ENCODE measurements at regions not wholly inside any gene's neighbourhood (a gene's known extent, or its start where the extent isn't known, plus 50 kb on each side); places are given as distances from the start of the nearest gene placed in this dataset.

DNA sequence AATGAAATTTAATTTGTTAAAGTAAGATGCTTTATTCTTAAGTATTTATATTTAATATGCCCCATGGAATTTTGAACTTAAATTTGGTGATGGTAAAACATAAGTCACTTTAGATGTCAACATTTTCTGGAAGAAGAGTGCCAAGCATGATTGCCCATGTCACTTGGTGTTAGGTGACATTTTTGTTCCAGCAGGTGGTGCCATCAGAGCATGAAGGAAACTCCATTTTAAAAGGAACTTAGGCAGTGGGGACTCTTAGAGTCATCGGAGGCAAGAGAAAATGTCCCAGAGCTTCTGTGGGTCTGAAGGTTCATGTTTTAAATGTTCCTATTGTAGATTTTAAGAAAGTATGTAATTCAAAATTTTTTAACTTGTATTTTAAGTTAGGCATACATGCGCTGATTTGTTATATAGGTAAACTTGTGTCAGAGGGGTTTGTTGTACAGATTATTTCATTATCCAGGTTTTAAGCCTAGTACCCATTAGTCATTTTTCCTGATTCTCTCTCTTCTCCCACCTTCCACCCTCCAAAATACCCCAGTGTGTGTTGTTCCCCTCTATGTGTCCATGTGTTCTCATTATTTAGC, 789.3 kb downstream of the SEMA5A start:
- no peaks in the 10 kb centered on the region for H3K4me1 ChIP-seq (ENCODE audit: control insufficient read depth, insufficient read depth, low read length, unreplicated experiment)
- H3K27ac ChIP-seq (ENCODE audit: low read depth, low read length), result no peak overlapping the region
- no peaks in the 10 kb centered on the region for H3K27me3 ChIP-seq (ENCODE audit: insufficient read depth, low read length)
- no peak overlapping the region for H3K4me3 ChIP-seq (ENCODE audit: low read depth, low read length)
- no peaks in the 10 kb centered on the region for H3K36me3 ChIP-seq (ENCODE audit: insufficient read depth, low read length)
- H2AFZ ChIP-seq (ENCODE audit: low read length, unreplicated experiment), result no peak overlapping the region
- no peaks in the 10 kb centered on the region for H3K79me2 ChIP-seq (ENCODE audit: control insufficient read depth, insufficient read depth, low read length, unreplicated experiment)

DNA sequence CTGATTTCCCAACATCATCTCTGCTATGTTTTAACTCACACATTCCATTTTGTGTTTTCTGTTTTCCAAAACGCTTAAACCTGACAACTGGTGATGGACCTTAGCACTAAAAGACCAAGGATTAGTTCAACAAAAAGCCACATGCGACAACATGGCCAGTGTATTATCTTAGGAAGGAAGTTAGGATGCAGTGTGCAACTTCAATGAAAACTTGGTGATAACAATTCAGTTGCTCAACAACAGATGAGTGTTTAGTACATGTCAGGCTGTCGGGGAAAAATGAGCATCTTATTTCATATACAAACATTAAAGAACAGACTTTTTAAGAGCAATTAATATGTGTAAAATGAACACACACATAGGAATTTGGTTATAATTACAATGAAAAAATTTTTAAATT, 780.0 kb downstream of the SEMA5A start:
- no peak overlapping the region for H3K4me3 ChIP-seq (ENCODE audit: low read depth, low read length)
- no peak overlapping the region for H3K27ac ChIP-seq (ENCODE audit: low read depth, low read length)
- no peaks in the 10 kb centered on the region for H3K36me3 ChIP-seq (ENCODE audit: insufficient read depth, low read length)
- no peaks in the 10 kb centered on the region for H3K27me3 ChIP-seq (ENCODE audit: insufficient read depth, low read length)
- no peaks in the 10 kb centered on the region for H3K4me1 ChIP-seq (ENCODE audit: control insufficient read depth, insufficient read depth, low read length, unreplicated experiment)
- H3K79me2 ChIP-seq (ENCODE audit: control insufficient read depth, insufficient read depth, low read length, unreplicated experiment), result no peaks in the 10 kb centered on the region
- H2AFZ ChIP-seq (ENCODE audit: low read length, unreplicated experiment), result no peak overlapping the region

DNA sequence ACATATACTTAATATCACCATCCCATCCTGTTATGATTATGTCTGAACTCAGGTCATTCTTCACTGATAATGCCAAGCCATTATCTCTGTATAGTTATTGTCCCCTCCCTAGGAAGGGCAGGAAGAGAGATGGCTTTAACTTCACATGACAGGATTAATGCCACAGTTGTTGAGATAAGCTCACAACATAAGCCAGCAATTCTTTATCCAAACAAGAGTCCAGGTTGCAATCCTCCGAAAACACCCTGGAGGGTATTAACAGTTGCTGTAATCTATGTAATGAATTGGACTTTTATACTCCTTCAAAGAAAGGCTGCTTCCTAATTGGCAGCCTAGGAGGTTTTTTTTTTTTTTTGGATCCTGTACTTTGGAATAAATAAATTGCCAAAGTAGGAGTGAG, 779.4 kb downstream of the SEMA5A start:
- Histone ChIP-seq H3K27ac (ENCODE audit: low read depth, low read length) (no peak overlapping the region), H3K4me3 (ENCODE audit: low read depth, low read length) (no peak overlapping the region), H3K36me3 (ENCODE audit: insufficient read depth, low read length) (no peaks in the 10 kb centered on the region), H3K27me3 (ENCODE audit: insufficient read depth, low read length) (no peaks in the 10 kb centered on the region), H3K4me1 (ENCODE audit: control insufficient read depth, insufficient read depth, low read length, unreplicated experiment) (no peaks in the 10 kb centered on the region), H3K79me2 (ENCODE audit: control insufficient read depth, insufficient read depth, low read length, unreplicated experiment) (no peaks in the 10 kb centered on the region), H2AFZ (ENCODE audit: low read length, unreplicated experiment) (no peak overlapping the region)

DNA sequence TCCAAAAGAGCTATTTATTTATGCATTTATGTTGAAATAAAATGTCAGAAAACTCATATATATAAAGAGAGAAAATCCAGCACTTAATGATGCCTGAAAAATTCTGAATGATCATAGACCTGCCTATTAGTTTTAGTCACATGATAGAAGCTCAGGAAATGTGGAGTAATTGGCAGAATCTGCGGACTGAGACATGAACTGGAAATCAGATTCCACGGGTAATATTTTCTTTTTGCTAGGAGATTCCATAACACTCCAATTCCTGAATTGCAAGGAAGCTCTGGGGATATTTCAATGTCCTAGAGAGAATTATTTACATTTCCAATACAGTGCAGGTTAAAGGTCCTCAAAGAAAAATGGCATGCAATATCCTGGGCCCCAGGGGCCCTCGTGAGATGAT, 778.8 kb downstream of the SEMA5A start:
- no peaks in the 10 kb centered on the region for H3K27me3 ChIP-seq (ENCODE audit: insufficient read depth, low read length)

DNA sequence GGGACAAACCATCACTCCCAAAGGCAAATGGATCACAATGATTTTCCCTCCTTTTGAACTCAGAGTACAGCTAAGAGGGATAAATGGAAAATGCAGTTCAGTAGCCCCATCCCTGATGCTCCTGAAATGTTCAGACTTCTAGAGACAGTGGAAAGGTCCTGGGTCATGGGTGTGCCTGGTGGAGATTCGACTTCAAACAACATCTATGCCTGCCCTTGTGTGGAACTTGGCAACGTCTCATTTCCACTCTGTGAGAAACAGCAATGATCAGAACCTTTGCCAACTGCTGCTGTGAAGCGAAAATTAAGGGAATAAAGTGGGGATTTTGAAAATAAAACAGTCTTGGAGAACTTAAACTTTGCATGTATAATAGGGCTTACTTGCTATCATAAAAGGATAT, 778.1 kb downstream of the SEMA5A start:
- no peak overlapping the region for H3K27ac ChIP-seq (ENCODE audit: low read depth, low read length)
- no peak overlapping the region for H3K4me3 ChIP-seq (ENCODE audit: low read depth, low read length)
- no peaks in the 10 kb centered on the region for H3K27me3 ChIP-seq (ENCODE audit: insufficient read depth, low read length)
- no peaks in the 10 kb centered on the region for H3K79me2 ChIP-seq (ENCODE audit: control insufficient read depth, insufficient read depth, low read length, unreplicated experiment)
- no peaks in the 10 kb centered on the region for H3K36me3 ChIP-seq (ENCODE audit: insufficient read depth, low read length)
- no peak overlapping the region for H2AFZ ChIP-seq (ENCODE audit: low read length, unreplicated experiment)
- no peaks in the 10 kb centered on the region for H3K4me1 ChIP-seq (ENCODE audit: control insufficient read depth, insufficient read depth, low read length, unreplicated experiment)

More for the DNA sequence above, 778.8 kb downstream of the SEMA5A start:
- H3K4me3 ChIP-seq (ENCODE audit: low read depth, low read length), result no peak overlapping the region
- no peak overlapping the region for H2AFZ ChIP-seq (ENCODE audit: low read length, unreplicated experiment)
- H3K36me3 ChIP-seq (ENCODE audit: insufficient read depth, low read length), result no peaks in the 10 kb centered on the region
- no peaks in the 10 kb centered on the region for H3K4me1 ChIP-seq (ENCODE audit: control insufficient read depth, insufficient read depth, low read length, unreplicated experiment)
- H3K27ac ChIP-seq (ENCODE audit: low read depth, low read length), result no peak overlapping the region
- H3K79me2 ChIP-seq (ENCODE audit: control insufficient read depth, insufficient read depth, low read length, unreplicated experiment), result no peaks in the 10 kb centered on the region

DNA sequence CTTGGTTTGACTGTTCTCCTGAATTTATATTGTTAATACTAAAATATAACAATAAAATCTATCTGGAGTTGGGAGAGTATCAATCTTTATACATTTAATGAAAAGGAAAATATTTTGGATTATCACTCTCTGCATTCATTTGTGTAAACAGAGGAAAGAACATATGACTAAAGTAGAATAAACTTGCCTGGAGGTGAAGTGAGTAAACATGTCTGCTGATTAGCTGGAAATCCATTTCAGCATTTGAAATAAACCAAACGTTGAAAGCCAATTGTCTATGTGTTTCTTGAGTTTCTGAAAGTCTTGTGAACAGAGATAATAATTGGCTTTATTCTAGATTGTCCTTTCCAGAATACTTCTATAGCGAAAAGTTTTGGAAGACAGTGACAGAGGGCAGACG, 776.2 kb downstream of the SEMA5A start:
- no peaks in the 10 kb centered on the region for H3K27me3 ChIP-seq (ENCODE audit: insufficient read depth, low read length)
- H3K4me1 ChIP-seq (ENCODE audit: control insufficient read depth, insufficient read depth, low read length, unreplicated experiment), result no peaks in the 10 kb centered on the region

DNA sequence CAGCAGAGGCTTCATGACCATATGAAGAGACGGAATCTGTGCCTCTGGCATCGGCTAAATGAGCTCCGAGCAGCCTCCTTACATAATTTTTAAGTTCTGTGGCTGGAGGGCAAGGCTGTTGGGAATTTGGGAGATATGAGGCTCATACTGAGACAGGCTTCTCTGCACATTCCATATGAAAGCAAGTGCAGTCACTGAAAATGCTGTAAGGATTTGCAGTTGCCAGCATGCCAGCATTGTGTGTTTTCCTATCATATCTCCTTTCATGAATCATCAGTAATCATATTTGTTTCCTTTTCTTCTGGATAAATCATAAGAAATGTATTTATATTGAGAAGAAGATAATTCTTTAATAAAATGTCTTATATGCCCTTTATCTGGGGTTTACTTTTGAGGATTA, 775.4 kb downstream of the SEMA5A start:
- Histone ChIP-seq H3K4me3 (ENCODE audit: low read depth, low read length) (no peak overlapping the region), H3K36me3 (ENCODE audit: insufficient read depth, low read length) (no peaks in the 10 kb centered on the region), H3K79me2 (ENCODE audit: control insufficient read depth, insufficient read depth, low read length, unreplicated experiment) (no peaks in the 10 kb centered on the region), H3K4me1 (ENCODE audit: control insufficient read depth, insufficient read depth, low read length, unreplicated experiment) (no peaks in the 10 kb centered on the region), H2AFZ (ENCODE audit: low read length, unreplicated experiment) (no peak overlapping the region), H3K27ac (ENCODE audit: low read depth, low read length) (no peak overlapping the region; the same call in 1 of the 2 replicates), H3K27me3 (ENCODE audit: insufficient read depth, low read length) (no peaks in the 10 kb centered on the region)

More for the DNA sequence above, 776.2 kb downstream of the SEMA5A start:
- Histone ChIP-seq H3K27ac (ENCODE audit: low read depth, low read length) (no peak overlapping the region), H3K4me3 (ENCODE audit: low read depth, low read length) (no peak overlapping the region), H3K36me3 (ENCODE audit: insufficient read depth, low read length) (no peaks in the 10 kb centered on the region), H3K79me2 (ENCODE audit: control insufficient read depth, insufficient read depth, low read length, unreplicated experiment) (no peaks in the 10 kb centered on the region), H2AFZ (ENCODE audit: low read length, unreplicated experiment) (no peak overlapping the region)

DNA sequence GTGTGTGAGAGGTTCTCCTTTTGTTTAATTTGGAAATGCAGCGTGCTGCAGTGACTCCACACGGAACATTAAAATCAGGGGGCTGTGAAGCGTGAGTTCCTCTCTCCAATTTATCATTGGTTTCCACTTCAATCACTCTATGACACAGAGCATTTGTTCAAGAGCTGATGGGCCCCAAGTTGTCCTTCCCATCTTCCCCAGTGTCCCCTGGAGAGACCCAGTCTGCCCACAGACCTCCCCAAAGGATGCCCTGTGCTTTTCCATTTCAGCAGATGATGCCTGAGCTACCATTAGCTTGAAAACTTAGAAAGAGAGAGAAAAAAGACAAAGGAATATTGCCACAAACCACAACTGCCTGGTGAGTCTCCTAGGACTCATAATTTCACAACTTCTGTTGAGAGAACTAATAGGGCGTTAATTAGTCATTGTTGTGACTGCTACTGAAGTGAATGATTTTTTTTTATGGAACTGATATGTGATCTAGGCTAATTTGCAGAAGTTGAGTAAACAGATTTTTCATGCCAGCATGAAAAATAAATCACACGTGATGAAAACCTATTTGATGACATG, 772.7 kb downstream of the SEMA5A start:
- no peak overlapping the region for H3K4me3 ChIP-seq (ENCODE audit: low read depth, low read length)
- H3K27me3 ChIP-seq (ENCODE audit: insufficient read depth, low read length), result no peaks in the 10 kb centered on the region
- no peak overlapping the region for H3K27ac ChIP-seq (ENCODE audit: low read depth, low read length)

DNA sequence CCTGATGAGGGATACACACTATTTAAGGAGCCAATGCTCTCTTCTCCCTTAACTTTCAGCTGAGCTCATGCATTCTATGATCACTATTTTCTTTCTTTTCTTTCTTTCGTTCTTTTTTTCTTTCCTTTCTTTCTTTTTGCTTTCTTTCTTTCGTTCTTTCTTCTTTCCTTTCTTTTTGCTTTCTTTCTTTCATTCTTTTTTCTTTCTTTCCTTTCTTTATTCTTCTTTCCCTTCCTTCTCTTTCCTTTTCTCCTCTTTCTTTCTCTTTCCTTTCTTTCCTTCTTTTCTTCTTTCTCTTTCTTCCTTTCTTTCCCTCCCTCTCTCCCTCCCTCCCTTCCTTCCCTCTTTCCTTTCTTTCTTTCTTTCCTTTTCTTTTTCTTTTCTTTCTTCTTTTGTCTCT, 761.2 kb downstream of the SEMA5A start:
- Histone ChIP-seq H2AFZ (ENCODE audit: low read length, unreplicated experiment) (no peak overlapping the region), H3K4me1 (ENCODE audit: control insufficient read depth, insufficient read depth, low read length, unreplicated experiment) (peaks cover 9% of the 10 kb centered on the region), H3K79me2 (ENCODE audit: control insufficient read depth, insufficient read depth, low read length, unreplicated experiment) (no peaks in the 10 kb centered on the region), H3K4me3 (ENCODE audit: low read depth, low read length) (no peak overlapping the region), H3K36me3 (ENCODE audit: insufficient read depth, low read length) (no peaks in the 10 kb centered on the region), H3K27me3 (ENCODE audit: insufficient read depth, low read length) (no peaks in the 10 kb centered on the region), H3K27ac (ENCODE audit: low read depth, low read length) (no peak overlapping the region)

More for the DNA sequence above, 772.7 kb downstream of the SEMA5A start:
- Histone ChIP-seq H3K36me3 (ENCODE audit: insufficient read depth, low read length) (no peaks in the 10 kb centered on the region), H2AFZ (ENCODE audit: low read length, unreplicated experiment) (no peak overlapping the region), H3K79me2 (ENCODE audit: control insufficient read depth, insufficient read depth, low read length, unreplicated experiment) (no peaks in the 10 kb centered on the region), H3K4me1 (ENCODE audit: control insufficient read depth, insufficient read depth, low read length, unreplicated experiment) (no peaks in the 10 kb centered on the region)

DNA sequence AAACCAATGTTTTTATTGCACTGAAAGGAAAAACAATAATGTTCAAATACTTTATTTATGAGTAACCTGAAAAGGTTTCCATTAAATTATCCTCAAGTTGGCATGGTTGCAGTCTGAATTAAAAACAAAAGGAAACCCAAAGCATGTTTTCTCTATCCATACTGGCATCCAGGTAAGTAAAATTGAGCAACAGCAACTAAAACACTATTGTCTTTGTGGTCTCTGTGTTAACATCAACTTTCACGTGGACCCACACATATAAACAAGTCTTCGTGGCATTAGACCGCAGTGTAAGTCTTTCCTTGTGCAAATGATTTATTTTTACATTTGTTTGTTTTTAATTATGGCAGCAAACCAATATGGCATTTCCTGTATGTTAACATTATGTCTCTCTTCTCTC, 757.6 kb downstream of the SEMA5A start:
- no peak overlapping the region for H2AFZ ChIP-seq (ENCODE audit: low read length, unreplicated experiment)
- H3K27ac ChIP-seq (ENCODE audit: low read depth, low read length), result no peak overlapping the region
- no peaks in the 10 kb centered on the region for H3K27me3 ChIP-seq (ENCODE audit: insufficient read depth, low read length)
- H3K79me2 ChIP-seq (ENCODE audit: control insufficient read depth, insufficient read depth, low read length, unreplicated experiment), result no peaks in the 10 kb centered on the region
- H3K4me1 ChIP-seq (ENCODE audit: control insufficient read depth, insufficient read depth, low read length, unreplicated experiment), result peaks cover 9% of the 10 kb centered on the region
- H3K36me3 ChIP-seq (ENCODE audit: insufficient read depth, low read length), result no peaks in the 10 kb centered on the region
- H3K4me3 ChIP-seq (ENCODE audit: low read depth, low read length), result no peak overlapping the region

DNA sequence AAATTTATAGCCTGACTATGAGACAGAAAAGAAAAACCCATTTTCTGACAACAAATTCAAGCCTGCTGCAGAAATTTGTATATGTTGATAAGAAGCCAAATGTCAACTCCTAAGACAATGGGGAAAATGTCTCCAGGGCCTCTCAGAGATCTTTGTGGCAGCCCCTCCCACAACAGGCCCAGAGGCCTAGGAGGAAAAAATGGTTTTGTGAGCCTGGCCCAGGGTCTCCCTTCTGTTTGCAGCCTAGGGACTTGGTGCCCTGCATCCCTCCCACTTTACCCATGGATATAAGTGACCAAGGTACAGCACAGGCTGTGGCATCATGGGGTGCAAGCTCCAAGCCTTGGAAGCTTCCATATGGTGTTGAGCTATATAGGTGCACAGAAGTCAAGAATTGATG, 740.2 kb downstream of the SEMA5A start:
- Histone ChIP-seq H3K27ac (ENCODE audit: low read depth, low read length) (no peak overlapping the region), H2AFZ (ENCODE audit: low read length, unreplicated experiment) (no peak overlapping the region), H3K4me1 (ENCODE audit: control insufficient read depth, insufficient read depth, low read length, unreplicated experiment) (no peaks in the 10 kb centered on the region), H3K79me2 (ENCODE audit: control insufficient read depth, insufficient read depth, low read length, unreplicated experiment) (no peaks in the 10 kb centered on the region), H3K27me3 (ENCODE audit: insufficient read depth, low read length) (no peaks in the 10 kb centered on the region), H3K36me3 (ENCODE audit: insufficient read depth, low read length) (no peaks in the 10 kb centered on the region), H3K4me3 (ENCODE audit: low read depth, low read length) (no peak overlapping the region)

Data from ACC112 (cell line).